Occipital lobe (tissue), 1 donor: ENCODE measurements at regions not wholly inside any gene's neighbourhood (a gene's known extent, or its start where the extent isn't known, plus 50 kb on each side); places are given as distances from the start of the nearest gene placed in this dataset.
"Not testable (repeated sequence)": the region's sequence is repeated elsewhere in the genome, so short reads cannot be mapped to it uniquely, and the experiment has no call there.

Experiments
- DNase-seq: peaks from one replicate; lab custom pipeline; 2025; lab: John Stamatoyannopoulos, UW

DNA sequence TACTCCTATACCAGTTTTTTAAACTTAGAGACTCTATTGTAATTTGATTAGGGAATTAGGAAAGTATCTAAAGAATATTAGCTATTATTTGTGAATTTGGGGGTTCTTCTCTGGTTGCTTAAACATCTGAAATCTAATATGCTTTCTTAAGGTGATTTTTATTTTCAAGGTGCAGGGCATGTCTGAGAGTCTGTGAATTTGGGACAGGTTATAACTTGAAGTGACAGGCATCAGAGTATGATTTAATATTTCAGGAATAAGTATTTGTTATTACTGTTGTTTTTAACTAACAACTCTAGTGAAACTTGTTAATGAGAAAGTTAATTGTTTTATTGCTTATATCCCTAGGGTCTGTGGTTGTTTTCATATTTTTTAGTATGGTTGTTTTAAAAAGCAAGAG, 321.6 kb upstream of the EPHA3 start:
- DNase-seq: no peak

DNA sequence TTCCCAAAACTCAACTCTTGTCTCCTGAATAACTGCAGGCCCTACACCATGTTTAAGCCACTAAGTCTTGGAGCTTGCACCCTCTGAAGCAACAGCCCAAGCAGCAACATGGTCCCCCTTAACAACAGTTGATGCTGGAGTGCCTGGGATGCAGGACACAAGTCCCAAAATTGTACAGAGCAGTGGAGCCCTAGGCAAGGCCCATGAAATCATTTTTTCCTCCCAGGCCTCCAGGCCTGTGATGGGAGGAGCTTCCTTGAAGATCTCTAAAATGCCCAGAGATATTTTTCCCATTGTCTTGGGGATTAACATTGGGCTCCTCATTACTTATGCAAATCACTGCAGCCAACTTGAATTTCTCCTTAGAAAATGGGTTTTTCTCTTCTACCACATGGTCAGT, 311.9 kb upstream of the EPHA3 start:
- no peak for DNase-seq

DNA sequence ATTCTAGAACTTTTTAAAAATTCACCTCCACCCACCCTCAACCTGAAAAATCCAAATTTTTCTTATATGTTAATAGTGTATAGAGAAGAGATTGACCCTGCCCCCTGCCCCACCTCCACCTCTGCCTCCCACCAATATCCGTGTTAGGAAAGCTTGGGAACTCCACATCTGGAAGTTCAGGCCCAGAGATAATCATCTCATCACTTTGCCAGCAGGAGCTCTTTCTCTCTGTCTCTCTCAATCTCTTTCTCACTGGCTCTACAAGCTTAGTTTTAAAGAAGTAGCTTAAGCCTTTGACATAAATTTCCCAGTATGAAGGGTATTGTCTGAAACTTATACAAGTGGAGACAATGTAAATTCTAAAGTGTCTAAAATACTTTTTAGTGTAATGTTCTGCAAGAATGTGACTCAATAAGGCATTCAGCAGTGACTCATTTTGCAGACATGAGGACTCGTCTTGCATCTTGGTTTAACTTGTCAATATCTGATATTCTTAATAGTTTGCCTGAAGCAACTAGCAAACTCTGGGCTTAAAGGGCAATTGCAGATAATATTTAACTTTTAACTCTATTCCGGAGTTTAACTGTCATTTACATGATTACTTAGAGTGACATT, 299.8 kb upstream of the EPHA3 start:
- DNase-seq: no peak

DNA sequence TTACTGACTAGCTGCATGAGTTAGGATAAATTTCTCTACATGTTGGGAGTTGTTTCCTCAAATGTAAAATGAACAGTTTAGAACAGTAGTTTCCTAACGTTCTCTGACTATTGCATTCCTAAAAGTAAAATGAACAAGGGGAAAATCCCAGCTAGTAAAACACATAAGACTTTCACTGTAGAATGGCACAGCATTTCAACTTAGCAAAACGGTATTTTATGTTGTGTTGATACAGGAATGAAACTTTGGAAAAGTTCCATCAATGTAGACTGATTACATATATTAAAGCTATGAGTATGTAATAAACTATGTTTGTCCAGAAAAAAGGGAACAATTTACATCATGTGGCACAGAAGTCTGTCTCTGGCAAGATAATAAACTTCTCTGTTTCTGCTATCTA, 297.4 kb upstream of the EPHA3 start:
- DNase-seq: no peak

DNA sequence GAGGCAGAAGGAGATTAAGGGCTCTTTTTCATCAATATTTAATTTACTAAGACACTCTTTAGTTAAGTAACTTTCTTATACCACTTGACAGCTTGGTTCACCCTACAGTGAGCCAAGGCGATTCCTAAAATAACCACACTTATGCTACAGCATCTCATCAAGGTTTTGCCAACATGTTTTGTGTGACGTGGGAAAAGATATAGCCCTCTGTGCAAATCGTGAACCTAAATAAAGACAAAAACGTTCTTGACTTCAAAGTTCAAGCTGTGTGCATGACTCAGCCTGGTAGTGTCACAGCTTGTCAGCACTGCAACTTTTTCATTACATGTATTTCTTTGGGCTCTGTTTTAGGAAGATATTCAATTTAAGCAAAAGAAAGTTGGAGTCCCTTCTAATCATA, 297.0 kb upstream of the EPHA3 start:
- DNase-seq: no peak

DNA sequence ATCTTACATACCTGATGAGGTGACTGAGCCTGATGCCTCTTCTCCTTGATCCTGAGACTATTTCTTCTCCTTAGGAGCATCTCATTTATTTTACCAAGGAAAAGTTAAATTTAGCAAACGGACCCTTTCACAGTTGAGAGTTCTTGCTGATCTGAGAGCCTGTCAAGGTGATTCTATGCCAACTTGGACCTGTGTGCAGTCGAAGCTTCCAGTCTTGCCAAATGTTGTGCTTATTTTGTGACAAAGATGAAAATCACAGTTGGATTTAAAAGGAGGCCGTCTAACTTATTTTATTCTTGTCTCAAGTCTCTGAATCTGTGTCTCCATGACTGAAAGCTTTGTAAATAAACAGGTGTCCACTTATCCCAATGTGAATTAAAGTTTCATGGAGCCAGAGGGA, 296.3 kb upstream of the EPHA3 start:
- no peak for DNase-seq

DNA sequence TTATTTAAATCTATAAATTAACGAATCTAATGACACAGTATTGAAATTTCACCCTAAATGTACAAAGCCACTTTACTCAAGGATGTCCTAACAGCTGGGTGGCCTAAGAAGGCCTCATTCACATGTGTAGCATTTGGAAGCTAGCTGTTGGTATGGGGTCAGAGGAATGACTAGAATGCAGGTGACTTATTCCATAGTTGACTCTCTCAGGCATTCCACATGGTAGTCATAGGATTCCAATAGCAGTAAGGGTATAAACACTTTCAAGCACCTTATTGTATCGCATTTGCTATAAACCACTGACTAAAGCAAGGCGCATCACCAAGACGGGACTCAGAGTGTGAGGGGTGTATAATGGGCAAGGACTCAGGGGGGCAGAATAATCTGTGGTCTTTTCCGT, 294.8 kb upstream of the EPHA3 start:
- DNase-seq: no peak

DNA sequence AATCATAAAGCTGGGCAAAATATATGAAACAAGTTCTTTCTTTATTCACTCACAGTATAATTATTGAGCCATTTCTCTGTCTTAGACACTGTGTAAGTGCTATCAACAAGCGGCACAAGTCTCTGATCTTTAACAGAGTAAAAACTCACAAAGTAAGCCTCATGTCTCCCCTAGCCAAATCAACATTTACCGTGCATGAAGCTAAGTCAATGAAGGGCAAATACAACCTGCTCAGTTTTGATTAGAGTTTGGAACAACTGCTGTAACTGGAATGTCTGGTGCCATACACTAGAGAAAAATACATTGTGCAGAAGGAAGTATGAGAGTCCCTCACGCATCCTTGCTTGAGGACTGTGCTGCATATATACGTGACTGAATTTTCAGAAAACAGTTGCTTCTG, 291.0 kb upstream of the EPHA3 start:
- no peak for DNase-seq

DNA sequence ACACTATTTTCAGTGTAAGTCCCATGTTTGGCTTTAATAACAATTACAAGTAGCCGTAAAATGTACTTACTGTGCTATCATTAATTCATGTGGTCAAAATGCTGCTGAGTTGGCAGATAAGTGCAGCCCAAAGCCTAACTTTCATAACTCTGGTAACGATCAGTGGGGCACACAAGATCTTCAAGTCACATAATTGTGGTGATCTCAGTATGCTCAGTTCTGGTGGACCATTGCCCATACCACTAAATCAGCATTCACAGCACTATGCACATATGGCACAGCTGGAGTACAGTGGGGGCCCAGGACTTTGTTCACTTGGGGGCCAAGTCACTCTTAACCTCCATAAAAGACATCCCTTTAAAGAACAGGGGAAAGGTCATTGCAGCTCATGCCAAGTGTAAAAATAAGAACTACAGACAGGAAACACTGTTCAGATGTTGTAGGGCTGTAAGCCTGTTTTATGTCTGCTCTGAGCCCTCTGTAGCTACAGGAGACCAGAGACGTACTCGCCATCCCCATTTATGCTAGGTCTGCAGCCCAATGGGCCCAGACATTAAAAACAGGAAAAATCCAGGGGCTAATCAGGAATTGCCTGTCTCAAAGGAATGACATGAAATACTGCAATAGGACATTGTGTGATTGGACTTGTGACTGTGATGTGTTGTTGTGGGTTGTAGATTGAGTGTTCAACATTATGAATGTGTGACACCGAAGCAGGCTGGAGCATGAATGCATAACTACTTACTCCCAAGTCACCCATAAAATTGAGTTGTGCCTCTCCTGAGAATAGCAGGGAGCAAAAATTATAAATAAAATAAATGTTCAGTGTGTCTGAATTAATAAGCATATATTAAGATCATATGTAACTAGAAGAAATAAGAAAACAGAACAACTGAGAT, 282.5 kb upstream of the EPHA3 start:
- DNase-seq: no peak

DNA sequence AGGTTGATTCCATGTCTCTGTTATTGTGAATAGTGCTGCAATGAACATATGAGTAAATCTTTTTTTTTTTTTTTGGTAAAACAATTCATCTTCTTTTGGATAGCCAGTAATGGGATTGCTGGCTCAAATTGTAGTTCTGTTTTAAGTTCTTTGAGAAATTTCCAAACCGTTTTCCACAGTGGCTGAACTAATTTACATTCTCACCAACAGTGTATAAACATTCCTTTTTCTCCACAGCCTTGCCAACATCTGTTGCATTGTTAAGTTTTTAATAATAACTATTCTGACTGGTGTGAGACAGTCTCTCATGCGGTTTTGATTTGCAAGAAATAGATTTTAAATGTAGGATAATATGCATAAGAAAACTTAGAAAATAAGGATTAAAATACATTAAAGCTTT, 279.0 kb upstream of the EPHA3 start:
- DNase-seq: no peak

DNA sequence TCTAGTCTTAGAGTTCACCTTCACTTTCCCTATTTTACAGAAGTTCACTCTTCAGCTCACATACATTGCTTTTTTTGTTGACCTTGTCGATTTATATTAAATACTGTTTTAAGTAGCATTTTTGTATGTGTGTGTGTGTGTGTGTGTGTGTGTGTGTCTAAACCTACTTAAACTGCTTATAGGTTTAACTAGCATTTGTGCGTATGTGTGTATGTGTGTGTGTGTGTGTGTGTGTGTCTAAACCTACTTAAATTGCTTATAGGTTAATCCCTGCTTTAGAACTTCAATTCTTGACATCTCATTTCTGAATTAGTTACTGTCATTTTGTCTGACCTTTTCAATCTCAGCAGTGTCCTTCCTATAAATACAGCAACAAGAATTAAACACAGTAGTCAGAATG, 254.8 kb upstream of the EPHA3 start:
- no peak for DNase-seq

DNA sequence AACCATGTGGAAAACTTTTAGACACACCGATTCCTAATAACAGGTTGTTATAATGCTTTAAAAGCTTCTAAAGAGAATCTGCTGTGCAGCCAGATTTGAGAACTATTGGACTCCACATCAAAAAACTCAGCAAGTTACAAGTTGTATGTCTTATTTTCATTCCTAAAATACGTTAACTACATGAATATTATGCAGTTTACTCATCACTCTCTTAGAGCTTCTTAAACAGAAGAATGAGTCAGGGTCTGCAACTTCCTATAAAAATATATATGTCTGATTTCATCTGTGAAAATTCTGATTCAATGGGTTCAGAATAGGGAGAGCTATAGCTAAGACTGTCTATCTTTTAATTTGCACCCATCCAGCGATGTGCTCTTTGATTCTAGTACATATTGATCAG, 244.2 kb upstream of the EPHA3 start:
- DNase-seq: no peak

DNA sequence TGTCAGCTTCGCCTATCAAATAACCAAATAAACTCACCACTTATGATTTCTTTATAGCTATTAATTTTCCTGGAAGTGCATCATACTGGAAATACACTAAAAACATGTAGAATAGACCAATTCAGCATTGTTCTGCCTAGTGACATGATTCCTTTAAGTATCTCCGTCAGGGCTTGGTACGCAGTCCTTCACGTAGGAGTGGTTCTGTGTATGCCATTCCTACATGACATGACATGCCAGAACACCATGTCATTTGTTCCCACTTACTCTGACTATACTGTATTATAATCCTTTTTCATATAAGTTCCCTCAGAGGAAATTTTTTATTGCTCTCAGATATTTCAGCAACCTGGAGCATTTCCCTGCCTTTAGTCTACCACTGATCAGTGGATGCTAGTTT, 230.7 kb upstream of the EPHA3 start:
- DNase-seq: no peak

DNA sequence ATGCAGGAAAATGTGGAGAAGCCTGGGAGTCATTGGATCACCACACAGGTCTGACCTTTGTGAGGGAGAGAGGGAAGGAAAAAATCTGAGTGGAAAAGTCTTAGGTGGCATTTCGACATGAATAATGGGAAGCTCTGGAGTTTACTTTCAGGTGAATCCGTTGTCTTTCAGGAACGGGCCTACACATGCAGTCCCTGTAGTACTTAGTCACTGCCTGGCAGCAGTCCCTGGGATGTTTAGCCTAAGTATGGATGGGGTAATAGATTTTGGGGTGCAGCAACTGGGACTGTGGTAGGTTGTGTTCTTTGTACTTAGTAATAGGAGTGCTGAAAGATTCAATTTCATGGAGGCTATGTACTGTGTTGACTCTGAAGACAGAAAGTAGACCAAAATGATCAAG, 227.5 kb upstream of the EPHA3 start:
- no peak for DNase-seq

DNA sequence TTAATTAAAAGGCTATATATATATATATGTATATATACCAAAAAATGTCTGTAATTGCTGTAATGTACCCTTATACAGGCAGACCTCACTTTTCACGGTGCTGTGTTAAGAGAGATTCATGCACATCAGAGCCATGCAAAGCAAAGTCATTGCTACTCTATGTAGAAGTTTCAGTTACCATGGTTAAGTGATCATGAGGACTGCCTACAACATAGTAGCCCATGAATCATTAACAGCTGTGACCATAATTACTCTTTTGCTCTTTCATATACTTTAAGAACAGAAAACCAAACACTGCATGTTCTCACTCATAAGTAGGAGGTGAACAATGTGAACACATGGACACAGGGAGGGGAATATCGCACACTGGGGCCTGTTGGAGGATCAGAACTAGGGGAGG, 225.3 kb upstream of the EPHA3 start:
- no peak for DNase-seq

DNA sequence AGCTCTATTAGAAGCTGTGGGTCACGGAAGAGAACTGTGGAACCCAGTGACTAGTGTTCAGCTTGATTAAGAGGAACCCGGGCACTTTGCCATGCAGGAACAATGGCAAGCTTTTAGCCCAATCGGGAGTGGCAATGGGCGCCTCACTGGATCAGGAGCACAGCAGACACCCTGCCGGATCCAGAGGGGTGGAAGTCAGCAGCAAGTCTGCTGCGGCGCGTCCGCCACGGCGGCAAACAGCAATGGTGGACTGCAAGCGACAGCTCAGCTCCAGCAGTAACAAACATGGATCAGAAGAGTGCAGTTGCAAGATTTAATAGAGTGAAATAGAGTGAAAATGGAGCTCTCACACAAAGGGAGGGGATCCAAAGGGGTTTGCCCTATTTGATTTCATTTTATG, 220.8 kb upstream of the EPHA3 start:
- not testable (repeated sequence) for DNase-seq

DNA sequence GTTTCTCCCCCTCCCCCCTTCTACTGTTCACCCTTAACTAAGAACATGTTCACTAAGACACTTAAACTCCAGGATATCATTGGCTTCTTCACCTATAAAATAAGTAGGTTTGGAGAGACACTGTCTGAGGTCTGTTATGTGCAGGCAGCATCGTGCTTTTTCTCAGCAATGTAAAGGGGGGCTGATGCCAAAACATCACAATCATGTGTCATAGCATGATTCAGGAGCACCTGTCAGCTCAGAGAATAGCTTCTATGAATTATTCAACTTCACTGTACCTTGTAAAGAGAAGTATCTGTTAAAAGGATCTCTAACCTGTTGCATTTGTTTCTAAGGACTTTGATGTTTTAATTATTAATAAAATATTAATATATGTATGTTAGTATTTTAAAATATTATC, 211.4 kb upstream of the EPHA3 start:
- DNase-seq: no peak

DNA sequence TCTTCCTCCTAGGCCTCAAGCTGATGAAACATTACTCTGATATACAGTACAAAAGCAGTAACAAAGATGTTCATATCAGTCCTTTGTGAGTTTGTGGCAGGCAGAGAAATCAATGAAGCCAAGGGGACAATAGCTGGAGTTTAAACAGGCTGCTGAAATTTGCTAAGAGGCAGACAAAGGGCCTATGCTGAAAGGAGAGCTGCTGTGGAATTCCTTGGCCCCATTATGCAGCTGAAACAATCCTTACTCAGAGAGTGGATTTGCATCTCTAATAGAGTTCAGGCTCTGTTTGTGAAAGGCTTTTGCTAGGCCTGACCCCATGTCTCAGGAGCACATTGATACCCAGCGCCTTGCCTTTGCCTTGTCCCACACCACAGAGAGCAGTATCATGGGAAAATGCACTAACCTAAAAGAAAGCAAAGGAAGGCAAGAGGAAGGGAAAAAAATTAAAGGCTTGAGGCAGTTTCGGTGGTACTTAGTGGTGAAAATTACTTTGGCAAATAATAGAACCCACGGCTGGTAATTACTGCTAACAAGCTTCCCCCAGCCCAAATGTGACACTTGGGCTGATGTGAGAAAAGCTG, 195.0 kb upstream of the EPHA3 start:
- no peak for DNase-seq

DNA sequence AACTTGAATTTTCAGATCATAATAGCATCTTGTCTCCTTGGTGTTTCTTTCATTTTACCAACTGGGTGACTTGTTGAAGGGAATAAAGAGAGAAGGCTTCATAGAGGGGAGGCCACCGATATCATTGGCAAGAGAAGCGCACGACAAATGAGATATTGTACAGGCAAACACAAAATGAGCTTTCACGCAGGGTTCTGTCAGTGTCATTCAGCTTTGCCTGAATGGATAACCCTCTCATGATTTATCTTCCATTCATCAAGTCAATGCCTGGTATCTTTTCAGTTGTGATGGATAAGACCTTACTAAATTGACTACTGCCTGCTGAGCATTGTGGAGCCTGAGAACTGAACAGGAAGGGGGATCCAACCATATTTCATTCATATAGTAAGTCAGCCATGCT, 188.6 kb upstream of the EPHA3 start:
- no peak for DNase-seq

DNA sequence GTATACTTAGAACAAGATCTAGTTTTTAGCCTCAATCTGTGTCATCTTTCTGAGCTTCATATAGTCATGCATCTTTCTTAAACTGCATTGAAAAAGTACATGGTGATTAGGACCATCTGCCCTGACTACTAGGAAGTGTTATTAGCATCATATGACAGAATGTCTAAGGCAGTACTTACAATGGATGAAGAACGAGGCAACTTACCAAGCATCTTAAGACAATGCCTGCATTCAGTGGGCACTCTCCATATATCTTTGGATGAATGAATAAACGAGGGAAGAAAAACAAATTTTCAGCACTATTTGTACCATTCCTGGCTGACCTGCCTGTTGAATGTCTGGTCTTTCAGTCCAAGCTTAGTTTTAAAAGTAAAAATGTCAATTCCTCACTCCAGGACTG, 185.4 kb upstream of the EPHA3 start:
- no peak for DNase-seq

DNA sequence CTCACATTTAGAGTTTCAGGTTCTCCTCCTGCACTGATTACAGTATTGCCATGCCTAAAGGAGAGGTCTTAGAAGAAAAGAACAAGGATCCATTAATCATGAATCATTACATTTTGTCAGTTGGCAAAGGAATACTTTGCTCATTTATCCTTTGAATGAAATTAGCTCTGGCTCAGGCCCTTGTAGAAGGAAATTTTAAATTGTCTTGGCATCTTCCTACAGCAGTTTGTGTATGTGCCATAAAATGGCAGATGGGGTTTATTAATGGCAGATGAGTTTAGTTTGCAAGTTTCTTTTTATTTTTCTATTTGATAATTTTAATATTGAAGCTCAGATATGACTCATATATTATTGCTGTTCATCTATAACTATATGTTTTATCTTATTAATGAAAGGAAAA, 181.2 kb upstream of the EPHA3 start:
- DNase-seq: no peak

DNA sequence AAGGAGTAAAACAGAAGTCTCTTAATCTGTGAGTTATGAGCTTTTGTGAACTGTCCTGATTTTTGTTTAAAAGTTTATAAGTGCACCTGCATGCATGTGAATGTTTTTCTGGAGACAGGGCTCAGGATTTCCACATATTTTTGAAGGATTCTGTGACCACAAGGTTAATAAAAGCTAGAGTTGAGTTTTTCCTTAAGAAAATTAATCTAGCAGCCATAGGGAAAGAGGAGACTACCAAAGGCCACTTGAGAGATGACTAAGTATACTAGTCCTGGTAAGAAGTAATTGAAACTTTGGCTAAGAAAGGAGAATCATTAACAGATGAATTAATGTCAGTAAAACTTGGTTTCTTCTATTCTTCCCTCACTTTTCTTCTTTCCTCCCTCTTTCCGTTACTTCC, 176.8 kb upstream of the EPHA3 start:
- no peak for DNase-seq

DNA sequence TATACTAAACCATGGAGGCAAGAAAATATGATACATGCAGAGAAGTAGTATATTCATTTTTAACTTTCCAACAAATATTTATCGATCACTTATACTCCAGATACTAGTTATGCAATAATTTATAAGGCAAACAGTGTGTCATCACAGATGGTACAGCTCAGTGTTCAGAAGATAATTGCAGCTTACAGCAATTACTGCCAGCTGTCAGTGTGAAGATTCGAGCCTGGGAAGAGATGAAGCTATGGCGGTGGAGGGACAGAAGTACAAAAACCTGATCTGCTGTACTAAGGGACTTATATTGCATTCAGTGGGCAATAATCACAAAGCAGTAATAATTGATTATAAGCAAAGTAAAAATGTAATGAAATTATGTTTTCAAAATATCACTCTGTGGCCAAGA, 170.6 kb upstream of the EPHA3 start:
- DNase-seq: no peak
